ENCODE measurements at regions not wholly inside any gene's neighbourhood (a gene's known extent, or its start where the extent isn't known, plus 50 kb on each side); places are given as distances from the start of the nearest gene placed in this dataset.

- no peak overlapping the region for H3K4me3 ChIP-seq (ENCODE audit: severe bottlenecking)
- no peak for TF ChIP-seq CTCF (IDR thresholded peaks at IDR 0.05; ENCODE audit: poor library complexity, severe bottlenecking)
- no peak for ATAC-seq (ENCODE audit: low read depth)
Observed at GRCh38 chr4:138772366-138772765, 243.2 kb upstream of the NOCT start.

GRCh38 chr4:138770818-138771217, 244.8 kb upstream of the NOCT start:
- Histone ChIP-seq H3K4me1 (ENCODE audit: insufficient read depth, poor library complexity, severe bottlenecking) (no peaks in the 10 kb centered on the region), H3K36me3 (ENCODE audit: low read depth) (no peaks in the 10 kb centered on the region), H3K27me3 (ENCODE audit: insufficient read depth, poor library complexity, severe bottlenecking) (no peaks in the 10 kb centered on the region), H3K27ac (ENCODE audit: poor library complexity, severe bottlenecking) (no peak overlapping the region), H3K9me3 (ENCODE audit: severe bottlenecking) (no peaks in the 10 kb centered on the region), H3K4me3 (ENCODE audit: severe bottlenecking) (no peak overlapping the region)
- DNase-seq (ENCODE audit: low spot score) = no peak
- TF ChIP-seq CTCF (IDR thresholded peaks at IDR 0.05; ENCODE audit: poor library complexity, severe bottlenecking) = no peak
- ATAC-seq (ENCODE audit: low read depth) = no peak

More at GRCh38 chr4:138772366-138772765, 243.2 kb upstream of the NOCT start:
- no peaks in the 10 kb centered on the region for H3K27me3 ChIP-seq (ENCODE audit: insufficient read depth, poor library complexity, severe bottlenecking)
- H3K27ac ChIP-seq (ENCODE audit: poor library complexity, severe bottlenecking) = no peak overlapping the region
- DNase-seq (ENCODE audit: low spot score) = no peak
- H3K36me3 ChIP-seq (ENCODE audit: low read depth) = no peaks in the 10 kb centered on the region
- no peaks in the 10 kb centered on the region for H3K4me1 ChIP-seq (ENCODE audit: insufficient read depth, poor library complexity, severe bottlenecking)
- no peaks in the 10 kb centered on the region for H3K9me3 ChIP-seq (ENCODE audit: severe bottlenecking)

- H3K4me3 ChIP-seq (ENCODE audit: severe bottlenecking) = no peak overlapping the region
- DNase-seq (ENCODE audit: low spot score) = no peak
Observed at GRCh38 chr4:138766332-138766731, 249.2 kb upstream of the NOCT start.

GRCh38 chr4:138765442-138765841, 250.1 kb upstream of the NOCT start:
- Histone ChIP-seq H3K27me3 (ENCODE audit: insufficient read depth, poor library complexity, severe bottlenecking) (no peaks in the 10 kb centered on the region), H3K36me3 (ENCODE audit: low read depth) (no peaks in the 10 kb centered on the region), H3K4me1 (ENCODE audit: insufficient read depth, poor library complexity, severe bottlenecking) (no peaks in the 10 kb centered on the region), H3K4me3 (ENCODE audit: severe bottlenecking) (no peak overlapping the region), H3K27ac (ENCODE audit: poor library complexity, severe bottlenecking) (no peak overlapping the region), H3K9me3 (ENCODE audit: severe bottlenecking) (no peaks in the 10 kb centered on the region)
- no peak for DNase-seq (ENCODE audit: low spot score)
- no peak for ATAC-seq (ENCODE audit: low read depth)
- TF ChIP-seq CTCF (IDR thresholded peaks at IDR 0.05; ENCODE audit: poor library complexity, severe bottlenecking) = no peak

More at GRCh38 chr4:138766332-138766731, 249.2 kb upstream of the NOCT start:
- TF ChIP-seq CTCF (IDR thresholded peaks at IDR 0.05; ENCODE audit: poor library complexity, severe bottlenecking) = no peak
- no peaks in the 10 kb centered on the region for H3K4me1 ChIP-seq (ENCODE audit: insufficient read depth, poor library complexity, severe bottlenecking)
- H3K27ac ChIP-seq (ENCODE audit: poor library complexity, severe bottlenecking) = no peak overlapping the region
- no peak for ATAC-seq (ENCODE audit: low read depth)
- H3K36me3 ChIP-seq (ENCODE audit: low read depth) = no peaks in the 10 kb centered on the region
- H3K27me3 ChIP-seq (ENCODE audit: insufficient read depth, poor library complexity, severe bottlenecking) = no peaks in the 10 kb centered on the region
- no peaks in the 10 kb centered on the region for H3K9me3 ChIP-seq (ENCODE audit: severe bottlenecking)

- Histone ChIP-seq H3K4me3 (ENCODE audit: severe bottlenecking) (no peak overlapping the region), H3K27me3 (ENCODE audit: insufficient read depth, poor library complexity, severe bottlenecking) (no peaks in the 10 kb centered on the region), H3K4me1 (ENCODE audit: insufficient read depth, poor library complexity, severe bottlenecking) (no peaks in the 10 kb centered on the region), H3K27ac (ENCODE audit: poor library complexity, severe bottlenecking) (no peak overlapping the region), H3K9me3 (ENCODE audit: severe bottlenecking) (no peaks in the 10 kb centered on the region), H3K36me3 (ENCODE audit: low read depth) (no peaks in the 10 kb centered on the region)
- DNase-seq (ENCODE audit: low spot score) (no peak), ATAC-seq (ENCODE audit: low read depth) (no peak)
- no peak for TF ChIP-seq CTCF (IDR thresholded peaks at IDR 0.05; ENCODE audit: poor library complexity, severe bottlenecking)
Observed at GRCh38 chr4:138761638-138762220, 253.9 kb upstream of the NOCT start.
